ENCODE measurements at regions not wholly inside any gene's neighbourhood (a gene's known extent, or its start where the extent isn't known, plus 50 kb on each side); places are given as distances from the start of the nearest gene placed in this dataset.
"Not testable (repeated sequence)": the region's sequence is repeated elsewhere in the genome, so short reads cannot be mapped to it uniquely, and the experiment has no call there.

DNA sequence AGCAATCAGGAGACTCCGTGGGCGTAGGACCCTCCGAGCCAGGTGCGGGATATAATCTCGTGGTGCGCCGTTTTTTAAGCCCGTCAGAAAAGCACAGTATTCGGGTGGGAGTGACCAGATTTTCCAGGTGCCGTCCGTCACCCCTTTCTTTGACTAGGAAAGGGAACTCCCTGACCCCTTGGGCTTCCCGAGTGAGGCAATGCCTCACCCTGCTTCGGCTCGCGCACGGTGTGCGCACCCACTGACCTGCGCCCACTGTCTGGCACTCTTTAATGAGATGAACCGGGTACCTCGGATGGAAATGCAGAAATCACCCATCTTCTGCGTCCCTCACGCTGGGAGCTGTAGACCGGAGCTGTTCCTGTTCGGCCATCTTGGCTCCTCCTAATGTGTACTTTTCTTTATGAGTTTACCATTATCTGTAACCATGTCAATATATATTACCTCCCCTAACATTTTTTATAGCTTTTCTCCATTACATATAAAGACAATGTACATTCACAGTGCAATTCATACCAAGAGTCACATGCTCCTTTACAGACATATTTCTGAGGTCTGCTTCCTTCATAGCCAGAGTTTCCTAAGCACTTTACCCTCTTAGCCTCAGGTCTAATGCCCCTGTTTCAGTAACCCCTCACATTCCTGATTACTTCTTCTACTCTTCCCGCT, 71.4 kb upstream of the TLE4 start:
- not testable (repeated sequence) for DNase-seq

DNA sequence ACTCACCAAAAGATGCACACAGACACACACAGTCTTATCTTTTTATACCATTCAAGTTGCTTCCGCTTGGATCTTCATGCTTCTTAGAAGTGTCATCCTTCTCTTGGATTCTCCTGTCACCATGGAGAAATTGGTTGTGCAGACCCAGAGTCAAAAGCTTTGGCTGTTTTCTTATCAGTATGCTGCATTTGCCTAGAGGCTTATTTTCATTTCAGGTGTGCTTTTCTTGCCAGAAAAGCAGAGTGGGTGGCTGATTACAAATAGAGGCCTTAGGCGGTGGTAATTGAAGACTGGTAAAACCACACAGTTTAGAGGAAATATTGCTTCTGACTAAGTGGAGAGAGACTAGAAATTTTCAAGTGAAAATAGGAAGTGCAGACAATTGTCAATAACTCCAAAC, 70.2 kb upstream of the TLE4 start:
- DNase-seq: no peak

DNA sequence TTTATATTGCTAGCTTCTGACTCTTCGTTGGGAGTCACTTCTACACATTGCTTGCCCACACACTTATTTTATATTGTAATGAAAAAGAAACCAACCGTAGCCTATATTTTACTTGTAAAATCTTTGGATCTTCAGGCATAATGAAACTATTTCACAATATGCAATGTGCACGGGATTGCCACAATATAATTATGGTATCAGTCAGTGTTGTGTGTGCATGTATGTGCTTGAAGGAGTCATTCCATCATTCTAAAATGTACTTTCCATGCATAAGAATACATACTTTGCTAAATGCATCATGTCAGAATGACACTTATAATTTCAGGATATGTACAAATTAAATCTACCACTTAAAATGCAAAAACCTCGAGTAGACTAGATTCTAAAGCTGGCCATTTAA, 64.0 kb upstream of the TLE4 start:
- no peak for DNase-seq

DNA sequence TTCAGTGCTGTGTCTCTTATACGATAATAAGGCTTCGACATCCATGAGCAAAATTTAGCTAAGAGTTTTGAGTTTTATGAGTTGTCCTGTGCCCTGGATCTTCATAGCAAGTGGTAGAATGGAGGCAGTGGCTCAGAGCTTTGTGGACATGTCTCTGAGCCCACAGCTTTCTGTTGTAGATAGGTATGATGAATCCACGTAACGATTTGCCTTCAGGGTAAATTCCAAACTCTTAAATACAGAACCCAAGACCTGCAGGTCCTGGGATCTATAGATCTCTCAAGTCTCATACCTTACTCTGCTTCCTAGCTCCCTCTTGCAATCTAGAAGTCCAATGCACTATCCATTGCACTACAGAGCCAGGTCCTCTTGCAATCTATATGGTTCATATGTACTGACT, 59.5 kb upstream of the TLE4 start:
- DNase-seq: no peak

Data from stimulated activated CD4-positive, alpha-beta T cell treated with anti-CD3 and anti-CD28 coated beads, Interleukin-15, amount 100 ng/mL, for 24 hours (primary cell).